ENCODE measurements at regions not wholly inside any gene's neighbourhood (a gene's known extent, or its start where the extent isn't known, plus 50 kb on each side); places are given as distances from the start of the nearest gene placed in this dataset.

GRCh38 chr3:193789455-193789854, 196.4 kb downstream of the OPA1 start:
- H3K4me1 Mint-ChIP-seq: peaks cover 6 to 12% (median 8%) of the 10 kb centered on the region in 3 donors
- peaks cover 10% of the 10 kb centered on the region for H3K27me3 Mint-ChIP-seq

DNA sequence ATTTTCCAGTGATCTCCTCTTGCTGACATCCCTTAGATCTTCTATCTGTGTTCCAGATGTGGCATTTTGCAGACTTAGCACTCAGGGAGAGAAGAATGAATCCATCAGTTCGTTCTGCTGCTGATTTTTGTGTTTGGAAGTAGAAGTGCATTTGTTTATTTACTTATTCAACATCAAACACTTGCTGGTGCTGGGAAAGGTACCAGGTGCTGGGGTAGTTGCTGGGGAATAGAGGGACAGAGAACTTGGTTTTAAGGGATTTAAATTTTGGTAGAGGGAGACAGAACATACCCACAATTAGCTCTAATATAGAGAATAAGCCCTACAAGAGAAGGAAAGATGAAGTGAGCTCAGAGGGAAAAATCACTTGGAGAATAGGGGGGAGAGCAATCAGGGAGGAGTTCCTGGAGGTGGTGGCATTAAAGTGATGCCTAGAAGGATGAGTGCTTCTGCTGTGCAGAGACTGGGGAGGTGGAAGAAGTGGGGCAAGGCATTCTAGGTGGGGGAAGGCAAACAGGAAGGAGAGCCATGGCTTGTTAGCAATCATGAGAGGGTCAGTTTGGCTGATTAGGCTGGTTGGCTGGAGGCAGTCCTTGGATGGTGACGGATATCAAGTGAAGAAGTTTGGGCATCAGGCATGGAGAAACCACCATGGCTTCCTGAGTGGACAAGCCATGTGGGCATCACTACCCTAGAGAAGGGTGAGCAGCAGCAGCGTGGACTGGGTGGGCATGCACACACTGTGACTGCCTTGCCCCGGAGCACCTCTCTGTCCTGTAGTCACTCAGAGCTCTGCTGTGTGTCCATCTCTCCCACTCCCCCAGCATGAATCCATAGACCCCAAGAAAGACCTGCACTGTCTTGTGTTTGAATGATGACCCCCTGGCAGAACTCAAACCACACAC, 197.3 kb downstream of the OPA1 start:
- H3K27ac Mint-ChIP-seq: no peak overlapping the region

More at GRCh38 chr3:193789455-193789854, 196.4 kb downstream of the OPA1 start:
- no peak overlapping the region for H3K4me3 Mint-ChIP-seq
- H3K27ac Mint-ChIP-seq: no peak overlapping the region
- peaks cover 4% of the 10 kb centered on the region for H3K36me3 Mint-ChIP-seq
- H3K9me3 Mint-ChIP-seq: peaks cover 0 to 1% (median 0%) of the 10 kb centered on the region in 3 donors

DNA sequence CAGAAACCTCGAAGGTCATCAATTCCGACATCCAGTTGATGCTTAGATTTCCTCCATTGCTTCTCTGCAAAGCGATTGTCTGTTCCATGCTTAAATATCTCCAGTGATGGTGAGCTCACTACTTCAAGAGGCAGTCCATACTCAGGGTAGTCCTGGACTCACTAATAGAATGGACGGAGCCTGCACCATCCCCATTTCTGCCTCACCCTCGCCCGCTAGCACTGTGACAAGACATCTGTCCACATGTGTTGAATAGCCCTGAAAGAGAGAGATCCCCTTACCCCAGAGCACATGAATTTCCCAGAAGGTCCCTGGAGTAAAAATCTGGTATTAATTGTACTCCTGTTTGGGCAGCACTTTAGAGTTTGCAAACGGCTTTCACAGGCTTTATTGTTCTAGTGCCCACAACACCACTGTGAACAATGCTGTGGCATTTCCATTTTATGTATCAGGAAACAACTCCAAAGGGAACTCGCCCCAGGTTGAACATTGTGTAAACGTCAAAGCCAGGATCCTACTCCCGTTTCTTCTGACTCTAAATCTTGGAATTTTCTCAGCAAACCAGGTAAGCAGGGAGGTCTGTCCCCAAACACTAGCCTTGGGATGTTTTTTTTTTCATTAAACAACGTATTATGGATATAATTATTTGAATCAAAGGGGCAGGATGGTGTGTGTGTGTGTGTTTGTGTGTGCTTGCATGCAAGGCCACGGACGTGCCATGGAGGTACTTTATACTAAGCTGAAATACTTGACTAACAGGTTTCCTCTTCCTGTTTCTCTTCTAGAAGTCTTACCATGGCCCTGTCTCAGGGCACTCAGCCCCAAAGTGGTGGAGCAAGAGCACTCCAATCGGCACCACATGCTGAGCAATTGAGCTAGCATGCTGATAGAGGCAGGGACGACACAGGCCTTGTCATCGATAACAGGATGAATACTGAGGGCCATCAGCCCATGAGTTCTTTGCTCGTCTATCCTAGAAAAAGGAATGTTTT, 198.3 kb downstream of the OPA1 start:
- H3K9me3 Mint-ChIP-seq: peaks cover 0 to 1% (median 0%) of the 10 kb centered on the region in 3 donors
- H3K36me3 Mint-ChIP-seq: peaks cover 4% of the 10 kb centered on the region
- peaks cover 18% of the 10 kb centered on the region for H3K27me3 Mint-ChIP-seq
- peaks cover 6 to 12% (median 8%) of the 10 kb centered on the region in 3 donors for H3K4me1 Mint-ChIP-seq
- H3K4me3 Mint-ChIP-seq: no peak overlapping the region
- no peak overlapping the region for H3K27ac Mint-ChIP-seq

More for the DNA sequence above, 197.3 kb downstream of the OPA1 start:
- Mint-ChIP-seq H3K27me3 (peaks cover 13% of the 10 kb centered on the region), H3K36me3 (peaks cover 4% of the 10 kb centered on the region), H3K9me3 (peaks cover 0 to 1% (median 0%) of the 10 kb centered on the region in 3 donors), H3K4me1 (peaks cover 6 to 12% (median 8%) of the 10 kb centered on the region in 3 donors), H3K4me3 (no peak overlapping the region)

DNA sequence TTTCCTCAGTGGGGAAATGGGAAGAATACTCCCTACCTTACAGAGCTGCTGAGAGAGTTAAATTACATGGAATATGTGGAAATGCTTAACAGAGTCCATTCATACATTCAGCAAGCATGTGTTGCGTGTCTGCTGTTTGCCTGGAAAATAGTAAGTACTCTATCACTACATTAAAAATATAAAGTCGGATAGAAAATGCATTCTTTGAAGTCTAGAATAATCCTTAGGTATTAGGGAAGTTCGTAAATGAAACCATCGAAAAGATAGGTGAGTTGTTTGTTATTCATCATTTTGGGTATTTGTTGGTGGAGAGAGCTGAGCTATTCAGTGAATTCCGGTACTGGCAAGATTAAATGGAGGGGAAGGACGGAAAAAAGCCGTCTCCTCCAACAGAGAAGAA, 200.1 kb downstream of the OPA1 start:
- Mint-ChIP-seq H3K9me3 (no peaks in the 10 kb centered on the region), H3K4me3 (no peak overlapping the region), H3K27me3 (peaks cover 12% of the 10 kb centered on the region), H3K36me3 (peaks cover 4% of the 10 kb centered on the region), H3K4me1 (peaks cover 3 to 9% (median 5%) of the 10 kb centered on the region in 3 donors), H3K27ac (no peak overlapping the region)

GRCh38 chr3:193794002-193794881, 201.2 kb downstream of the OPA1 start:
- H3K27ac Mint-ChIP-seq: no peak overlapping the region
- H3K9me3 Mint-ChIP-seq: no peaks in the 10 kb centered on the region
- H3K27me3 Mint-ChIP-seq: peaks cover 11% of the 10 kb centered on the region
- H3K4me1 Mint-ChIP-seq: peaks cover 0 to 6% (median 2%) of the 10 kb centered on the region in 3 donors
- H3K36me3 Mint-ChIP-seq: peaks cover 4% of the 10 kb centered on the region
- H3K4me3 Mint-ChIP-seq: no peak overlapping the region

DNA sequence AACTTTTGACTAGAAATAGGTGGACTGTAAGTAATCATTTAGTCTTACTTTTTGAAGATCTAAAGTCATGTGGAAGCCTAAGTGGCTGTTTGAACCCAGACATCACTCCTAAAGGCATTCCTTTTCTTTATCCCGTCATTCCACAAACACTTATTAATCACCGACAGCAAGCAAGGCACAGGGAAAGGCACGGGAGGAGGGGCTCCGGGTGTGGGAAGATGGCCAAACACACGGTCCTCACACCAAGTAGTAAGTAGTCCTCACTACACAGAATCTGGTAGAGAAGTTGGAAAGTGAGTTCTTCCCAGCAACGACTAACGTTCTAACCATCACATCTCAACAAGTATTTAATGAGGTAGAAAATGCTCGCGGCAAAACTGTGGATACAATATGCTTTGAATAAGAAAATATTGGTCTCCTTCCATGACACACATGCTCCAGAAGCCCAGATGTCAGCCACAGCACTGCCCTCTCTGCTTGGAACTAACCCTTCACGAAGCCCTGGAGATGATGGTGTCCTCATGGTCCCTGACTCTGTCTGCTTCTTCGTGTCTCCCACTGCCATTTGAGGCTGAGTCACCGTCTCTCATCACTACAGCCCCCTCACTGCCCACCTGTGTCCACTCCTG, 202.2 kb downstream of the OPA1 start:
- Mint-ChIP-seq H3K4me3 (no peak overlapping the region), H3K27ac (no peak overlapping the region), H3K9me3 (no peaks in the 10 kb centered on the region), H3K4me1 (peaks cover 0 to 6% (median 2%) of the 10 kb centered on the region in 3 donors), H3K27me3 (peaks cover 11% of the 10 kb centered on the region), H3K36me3 (peaks cover 4% of the 10 kb centered on the region)

DNA sequence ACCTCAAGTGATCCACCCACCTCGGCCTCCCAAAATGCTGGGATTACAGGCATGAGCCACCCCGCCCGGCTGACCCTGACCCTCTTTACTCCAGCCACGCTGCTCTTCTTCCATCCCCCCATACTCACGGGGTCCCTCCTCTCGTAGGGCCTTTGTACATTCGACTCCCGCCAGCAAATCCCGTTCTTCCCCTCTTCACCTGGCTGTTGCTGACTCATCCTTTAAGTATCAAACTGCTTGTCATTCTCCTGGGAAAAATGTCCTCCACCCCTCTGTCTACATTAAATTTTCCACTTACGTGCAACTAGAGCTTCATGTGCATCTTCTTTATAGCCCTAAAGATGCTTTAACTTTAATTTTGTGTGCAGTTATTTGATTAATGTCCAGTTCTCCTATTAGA, 203.1 kb downstream of the OPA1 start:
- no peak overlapping the region for H3K27ac Mint-ChIP-seq
- no peak overlapping the region for H3K4me3 Mint-ChIP-seq
- H3K9me3 Mint-ChIP-seq: no peaks in the 10 kb centered on the region
- H3K27me3 Mint-ChIP-seq: peaks cover 11% of the 10 kb centered on the region
- peaks cover 2% of the 10 kb centered on the region for H3K36me3 Mint-ChIP-seq
- peaks cover 0 to 6% (median 2%) of the 10 kb centered on the region in 3 donors for H3K4me1 Mint-ChIP-seq

- no peaks in the 10 kb centered on the region for H3K4me1 Mint-ChIP-seq
- H3K36me3 Mint-ChIP-seq: peaks cover 2% of the 10 kb centered on the region
- peaks cover 11% of the 10 kb centered on the region for H3K27me3 Mint-ChIP-seq
- no peak overlapping the region for H3K27ac Mint-ChIP-seq
- H3K4me3 Mint-ChIP-seq: no peak overlapping the region
- no peaks in the 10 kb centered on the region for H3K9me3 Mint-ChIP-seq
Observed at GRCh38 chr3:193797566-193797965, 204.6 kb downstream of the OPA1 start.

GRCh38 chr3:193798051-193798450, 205.0 kb downstream of the OPA1 start:
- no peaks in the 10 kb centered on the region for H3K36me3 Mint-ChIP-seq
- H3K4me1 Mint-ChIP-seq: no peaks in the 10 kb centered on the region
- H3K27me3 Mint-ChIP-seq: peaks cover 9% of the 10 kb centered on the region
- H3K27ac Mint-ChIP-seq: no peak overlapping the region
- H3K4me3 Mint-ChIP-seq: no peak overlapping the region
- H3K9me3 Mint-ChIP-seq: no peaks in the 10 kb centered on the region

GRCh38 chr3:193800138-193801043, 207.4 kb downstream of the OPA1 start:
- Mint-ChIP-seq H3K27me3 (peaks cover 6% of the 10 kb centered on the region), H3K4me1 (no peaks in the 10 kb centered on the region), H3K36me3 (no peaks in the 10 kb centered on the region), H3K4me3 (no peak overlapping the region), H3K27ac (no peak overlapping the region), H3K9me3 (no peaks in the 10 kb centered on the region)

DNA sequence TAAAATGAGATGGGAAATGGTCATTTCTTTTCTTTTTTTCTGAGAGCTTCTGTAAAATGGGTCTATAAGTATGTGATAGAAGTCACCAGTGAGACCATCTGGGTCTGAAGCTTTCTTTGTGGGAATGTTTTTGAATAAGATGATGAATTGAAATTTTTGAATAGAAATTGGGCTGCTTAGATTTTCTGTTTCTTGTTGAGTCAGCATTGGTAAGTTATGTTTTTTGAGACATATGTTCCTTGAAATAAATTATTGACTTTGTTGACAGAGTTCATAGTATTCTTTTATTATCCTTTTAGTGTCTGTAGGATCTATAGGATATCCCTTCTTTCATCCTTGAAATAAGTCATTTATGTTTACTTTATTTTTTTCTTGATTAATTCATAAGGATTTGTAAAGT, 208.1 kb downstream of the OPA1 start:
- no peak overlapping the region for H3K4me3 Mint-ChIP-seq
- H3K36me3 Mint-ChIP-seq: no peaks in the 10 kb centered on the region
- H3K4me1 Mint-ChIP-seq: no peaks in the 10 kb centered on the region
- H3K9me3 Mint-ChIP-seq: no peaks in the 10 kb centered on the region
- H3K27ac Mint-ChIP-seq: no peak overlapping the region
- peaks cover 3% of the 10 kb centered on the region for H3K27me3 Mint-ChIP-seq

GRCh38 chr3:193803288-193803687, 210.3 kb downstream of the OPA1 start:
- H3K36me3 Mint-ChIP-seq: peaks cover 4% of the 10 kb centered on the region
- no peak overlapping the region for H3K4me3 Mint-ChIP-seq
- no peaks in the 10 kb centered on the region for H3K9me3 Mint-ChIP-seq
- no peak overlapping the region for H3K27ac Mint-ChIP-seq
- H3K4me1 Mint-ChIP-seq: peaks cover 0 to 5% (median 0%) of the 10 kb centered on the region in 3 donors
- no peaks in the 10 kb centered on the region for H3K27me3 Mint-ChIP-seq

- no peaks in the 10 kb centered on the region for H3K9me3 Mint-ChIP-seq
- H3K27me3 Mint-ChIP-seq: peaks cover 3% of the 10 kb centered on the region
- no peak overlapping the region for H3K27ac Mint-ChIP-seq
- peaks cover 4% of the 10 kb centered on the region for H3K36me3 Mint-ChIP-seq
- H3K4me1 Mint-ChIP-seq: peaks cover 0 to 5% (median 0%) of the 10 kb centered on the region in 3 donors
- no peak overlapping the region for H3K4me3 Mint-ChIP-seq
Observed at GRCh38 chr3:193805448-193805847, 212.4 kb downstream of the OPA1 start.

Data from IgD-negative memory B cell (primary cell).